Fibroblast of the aortic adventitia (primary cell): ENCODE measurements at regions not wholly inside any gene's neighbourhood (a gene's known extent, or its start where the extent isn't known, plus 50 kb on each side); places are given as distances from the start of the nearest gene placed in this dataset.

Source experiments
- DNase-seq: peaks from one replicate; pipeline ENCODE4 v3.0.0-alpha.2; 2010; ENCODE audit warnings: low read depth
- H3K4me3 ChIP-seq: 2 replicates; pipeline ENCODE4 v1.5.1; 2011; ENCODE audit warnings: low read depth, mild to moderate bottlenecking, control low read depth, low read length, moderate library complexity
- TF ChIP-seq, protein P1 (sequence below): IDR thresholded peaks from 2 replicates; pipeline ENCODE4 v1.5.1; 2011; ENCODE audit warnings: mild to moderate bottlenecking, low read length, control low read depth, inconsistent platforms; ENCODE audit not compliant: insufficient read depth

DNA sequence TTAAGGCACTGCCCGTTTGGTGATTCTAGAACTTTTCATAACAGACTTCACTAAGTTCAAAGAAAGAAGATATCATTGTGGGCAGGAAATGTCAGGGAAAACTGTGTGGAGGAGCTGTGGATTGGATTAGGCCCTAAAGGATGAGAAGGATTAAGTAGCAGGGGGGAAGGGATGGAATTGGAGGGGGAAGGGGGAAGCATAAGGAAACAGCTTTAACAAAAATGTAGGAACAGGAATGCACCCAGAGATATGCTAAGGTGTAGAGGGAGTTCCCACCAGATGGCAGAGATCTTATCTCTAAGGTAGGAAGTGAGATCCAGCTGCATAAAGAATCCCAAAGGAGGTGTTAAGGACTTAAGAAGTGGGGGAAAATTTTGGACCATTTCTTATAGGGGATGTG lies 114.5 kb downstream of the LARP7 start:
- TF ChIP-seq, protein P1, sequence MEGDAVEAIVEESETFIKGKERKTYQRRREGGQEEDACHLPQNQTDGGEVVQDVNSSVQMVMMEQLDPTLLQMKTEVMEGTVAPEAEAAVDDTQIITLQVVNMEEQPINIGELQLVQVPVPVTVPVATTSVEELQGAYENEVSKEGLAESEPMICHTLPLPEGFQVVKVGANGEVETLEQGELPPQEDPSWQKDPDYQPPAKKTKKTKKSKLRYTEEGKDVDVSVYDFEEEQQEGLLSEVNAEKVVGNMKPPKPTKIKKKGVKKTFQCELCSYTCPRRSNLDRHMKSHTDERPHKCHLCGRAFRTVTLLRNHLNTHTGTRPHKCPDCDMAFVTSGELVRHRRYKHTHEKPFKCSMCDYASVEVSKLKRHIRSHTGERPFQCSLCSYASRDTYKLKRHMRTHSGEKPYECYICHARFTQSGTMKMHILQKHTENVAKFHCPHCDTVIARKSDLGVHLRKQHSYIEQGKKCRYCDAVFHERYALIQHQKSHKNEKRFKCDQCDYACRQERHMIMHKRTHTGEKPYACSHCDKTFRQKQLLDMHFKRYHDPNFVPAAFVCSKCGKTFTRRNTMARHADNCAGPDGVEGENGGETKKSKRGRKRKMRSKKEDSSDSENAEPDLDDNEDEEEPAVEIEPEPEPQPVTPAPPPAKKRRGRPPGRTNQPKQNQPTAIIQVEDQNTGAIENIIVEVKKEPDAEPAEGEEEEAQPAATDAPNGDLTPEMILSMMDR: no peak
- no peak for DNase-seq
- H3K4me3 ChIP-seq: no peak overlapping the region

DNA sequence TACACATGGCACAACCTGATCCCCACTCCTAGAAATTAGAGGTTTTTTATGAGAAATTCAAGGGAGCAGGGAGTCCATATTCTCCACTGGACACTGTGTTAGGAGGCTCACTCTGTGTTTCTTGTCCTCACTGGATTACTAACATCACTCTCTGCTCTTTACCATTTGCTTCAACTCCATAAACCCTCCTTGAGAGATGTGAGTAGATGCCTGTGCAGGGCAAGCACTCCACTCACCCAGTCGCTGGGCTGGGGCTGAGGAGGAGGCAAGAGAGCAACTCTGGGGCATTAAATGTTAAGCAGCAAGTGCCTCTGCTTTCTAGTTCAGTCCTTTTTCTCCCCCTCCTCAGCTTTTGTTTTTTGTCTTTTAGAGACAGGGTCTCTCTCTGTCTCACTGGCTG lies 115.1 kb downstream of the LARP7 start:
- TF ChIP-seq, protein P1: no peak
- no peak overlapping the region for H3K4me3 ChIP-seq
- no peak for DNase-seq

DNA sequence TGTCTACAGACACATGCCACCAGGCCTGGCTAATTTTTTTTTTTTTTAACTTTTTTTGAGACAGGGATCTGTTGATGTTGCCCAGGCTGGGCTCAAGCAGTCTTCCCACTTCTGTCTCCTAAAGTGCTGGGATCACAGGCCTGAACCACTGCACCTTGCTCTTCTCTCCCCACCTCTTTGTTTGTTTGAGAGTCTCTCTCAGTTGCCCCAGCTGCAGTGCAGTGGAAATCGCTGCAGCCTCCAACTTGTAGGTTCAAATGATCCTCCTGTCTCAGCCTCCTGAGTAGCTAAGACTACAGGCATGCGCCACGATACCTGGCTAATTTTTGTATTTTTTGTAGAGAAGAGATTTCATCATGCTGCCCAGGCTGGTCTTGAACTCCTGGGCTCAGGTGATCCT lies 115.6 kb downstream of the LARP7 start:
- DNase-seq: no peak
- TF ChIP-seq, protein P1: no peak
- no peak overlapping the region for H3K4me3 ChIP-seq

DNA sequence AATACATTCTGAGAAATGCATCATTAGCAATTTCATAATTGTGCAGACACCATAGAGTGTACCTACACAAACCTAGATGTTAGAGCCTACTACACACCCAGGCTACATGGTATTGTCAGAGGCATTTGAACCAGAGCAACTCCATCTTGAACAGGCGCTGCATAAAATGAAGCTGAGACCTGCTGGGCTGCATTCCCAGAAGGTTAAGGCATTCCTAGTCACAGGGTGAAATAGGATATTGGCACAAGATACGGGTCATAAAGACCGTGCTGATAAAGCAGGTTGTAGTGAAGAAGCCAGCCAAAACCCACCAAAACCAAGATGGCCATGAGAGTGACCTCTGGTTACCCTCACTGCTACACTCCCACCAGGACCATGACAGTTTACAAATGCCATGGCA lies 116.4 kb downstream of the LARP7 start:
- TF ChIP-seq, protein P1: no peak
- no peak overlapping the region for H3K4me3 ChIP-seq
- no peak for DNase-seq

DNA sequence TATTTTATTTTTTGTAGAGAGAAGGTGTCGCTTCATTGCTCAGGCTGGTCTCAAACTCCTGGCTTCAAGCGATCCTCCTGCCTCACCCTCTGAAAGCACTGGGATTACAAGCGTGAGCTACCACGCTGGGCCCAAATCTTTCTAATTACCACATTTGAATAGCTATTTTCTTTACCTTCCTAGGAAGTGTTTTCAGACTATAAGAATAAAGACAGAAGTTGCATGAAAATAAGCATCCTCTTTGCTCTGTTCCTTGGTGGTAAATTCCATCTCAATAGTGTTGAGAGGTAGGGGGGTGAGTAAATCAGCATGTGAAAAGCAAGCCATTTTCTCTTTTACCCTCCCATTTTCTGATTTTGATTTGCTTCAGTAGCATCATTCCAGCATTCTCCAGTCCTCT lies 122.4 kb downstream of the LARP7 start:
- H3K4me3 ChIP-seq: no peak overlapping the region
- TF ChIP-seq, protein P1: no peak
- no peak for DNase-seq

DNA sequence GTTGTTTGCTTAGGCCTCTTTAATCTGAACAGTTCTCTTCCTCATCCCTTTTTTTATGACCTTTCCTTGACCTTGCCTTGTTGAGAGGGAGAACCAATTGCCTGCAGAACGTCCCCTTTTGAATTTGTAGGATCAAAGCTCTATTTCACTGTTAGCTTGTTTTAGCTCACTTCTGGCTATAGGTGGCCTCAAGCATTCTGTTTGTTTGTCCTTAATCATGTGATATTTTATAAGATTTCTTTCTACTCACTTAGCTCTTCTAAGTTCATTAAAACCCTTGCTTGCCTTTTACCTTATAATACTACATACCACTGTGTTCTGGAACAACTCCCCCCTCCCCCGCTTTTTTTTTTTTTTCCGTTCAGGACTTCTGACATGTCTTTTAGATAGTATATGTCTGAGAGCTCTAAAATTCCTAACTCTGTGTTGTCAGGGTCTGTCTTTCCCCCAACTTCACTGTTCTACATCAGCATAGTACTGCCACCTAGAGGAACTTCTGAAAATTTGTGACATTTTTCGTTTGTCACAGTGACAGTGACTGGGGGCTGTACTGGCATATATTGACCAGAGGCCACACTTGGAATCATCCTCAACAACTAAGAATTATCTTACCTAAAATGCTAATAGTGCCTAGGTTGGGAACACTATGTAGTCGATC lies 128.5 kb downstream of the LARP7 start:
- DNase-seq: peak; percentile 17
- H3K4me3 ChIP-seq: no peak overlapping the region
- TF ChIP-seq, protein P1: peak; percentile 49

DNA sequence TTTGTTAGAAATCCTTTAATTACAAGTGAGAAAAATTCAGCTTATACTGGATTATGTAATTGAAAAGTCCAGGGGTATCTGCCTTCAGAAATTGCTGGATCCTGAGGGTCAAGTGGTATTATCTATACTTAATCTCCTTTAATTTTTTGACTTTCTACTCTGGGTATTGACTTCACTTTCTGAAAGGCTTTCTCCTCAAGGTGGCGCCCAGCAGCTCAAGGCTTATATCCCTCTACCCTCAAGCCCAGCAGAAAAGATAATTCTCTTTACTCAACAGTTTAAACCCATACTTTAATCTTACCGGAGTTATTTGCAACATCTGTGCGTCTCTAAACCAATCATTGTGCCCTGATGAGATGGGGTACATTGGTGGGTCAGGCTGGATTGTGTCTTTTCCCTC lies 129.5 kb downstream of the LARP7 start:
- no peak overlapping the region for H3K4me3 ChIP-seq
- DNase-seq: peak; percentile 58
- TF ChIP-seq, protein P1: peak; percentile 67
